ENCODE measurements at regions not wholly inside any gene's neighbourhood (a gene's known extent, or its start where the extent isn't known, plus 50 kb on each side); places are given as distances from the start of the nearest gene placed in this dataset.

DNA sequence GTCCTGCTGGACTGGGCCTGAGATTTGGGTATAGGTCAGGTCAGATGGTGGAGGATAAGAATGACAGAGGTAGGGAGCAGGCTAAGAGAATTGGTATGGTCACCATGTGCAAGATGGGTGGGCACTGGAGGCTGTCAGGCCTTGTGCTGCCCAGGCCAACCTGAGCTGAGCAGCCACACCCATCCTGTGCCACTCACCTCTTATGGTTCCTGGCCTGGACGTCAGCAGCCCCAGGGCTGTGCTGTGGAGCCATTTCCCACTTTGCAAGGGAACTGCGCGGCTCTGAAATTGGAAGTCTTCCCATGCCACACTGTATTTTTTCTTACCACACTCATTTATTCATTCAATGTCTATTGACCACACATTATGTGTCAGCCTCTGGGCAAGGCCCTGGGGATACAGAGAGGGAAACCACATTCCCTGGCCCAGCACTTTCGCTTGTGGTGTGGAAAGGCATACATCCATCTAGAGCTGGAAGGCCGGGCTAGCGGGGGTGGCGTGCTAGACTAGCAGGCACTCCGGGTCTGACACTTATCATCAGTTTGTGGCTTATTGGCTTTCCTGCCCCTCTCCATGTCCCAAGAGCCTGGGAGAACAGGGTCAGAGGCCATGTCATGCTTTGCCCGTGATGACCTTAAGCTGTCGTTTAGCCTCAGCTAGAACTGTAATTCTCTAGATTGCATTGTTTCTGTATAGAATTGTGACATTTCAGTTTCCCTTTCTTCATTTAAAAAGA, 51.1 kb upstream of the POLG start:
- H3K4me1 ChIP-seq: peaks cover 11% of the 10 kb centered on the region
- intact Hi-C loops (cut with DNase I; ENCODE audit: low total_unique reads): no loop called here
- 92 to 94% methylated on average over 6 to 10 of the region's 10 CpGs for WGBS, 2 donors
- TF ChIP-seq POLR2A (IDR thresholded peaks at IDR 0.05): no peak
- TF ChIP-seq, protein P1, sequence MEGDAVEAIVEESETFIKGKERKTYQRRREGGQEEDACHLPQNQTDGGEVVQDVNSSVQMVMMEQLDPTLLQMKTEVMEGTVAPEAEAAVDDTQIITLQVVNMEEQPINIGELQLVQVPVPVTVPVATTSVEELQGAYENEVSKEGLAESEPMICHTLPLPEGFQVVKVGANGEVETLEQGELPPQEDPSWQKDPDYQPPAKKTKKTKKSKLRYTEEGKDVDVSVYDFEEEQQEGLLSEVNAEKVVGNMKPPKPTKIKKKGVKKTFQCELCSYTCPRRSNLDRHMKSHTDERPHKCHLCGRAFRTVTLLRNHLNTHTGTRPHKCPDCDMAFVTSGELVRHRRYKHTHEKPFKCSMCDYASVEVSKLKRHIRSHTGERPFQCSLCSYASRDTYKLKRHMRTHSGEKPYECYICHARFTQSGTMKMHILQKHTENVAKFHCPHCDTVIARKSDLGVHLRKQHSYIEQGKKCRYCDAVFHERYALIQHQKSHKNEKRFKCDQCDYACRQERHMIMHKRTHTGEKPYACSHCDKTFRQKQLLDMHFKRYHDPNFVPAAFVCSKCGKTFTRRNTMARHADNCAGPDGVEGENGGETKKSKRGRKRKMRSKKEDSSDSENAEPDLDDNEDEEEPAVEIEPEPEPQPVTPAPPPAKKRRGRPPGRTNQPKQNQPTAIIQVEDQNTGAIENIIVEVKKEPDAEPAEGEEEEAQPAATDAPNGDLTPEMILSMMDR (IDR thresholded peaks at IDR 0.05): no peak
- no peak overlapping the region for H3K4me3 ChIP-seq
- no peak overlapping the region for H3K27ac ChIP-seq
- H3K27me3 ChIP-seq: no peaks in the 10 kb centered on the region
- no peak for DNase-seq
- H3K9me3 ChIP-seq: no peaks in the 10 kb centered on the region
- H3K36me3 ChIP-seq (ENCODE audit: low read depth, missing control alignments): no peaks in the 10 kb centered on the region
